Panc1 (cell line): ENCODE measurements at regions not wholly inside any gene's neighbourhood (a gene's known extent, or its start where the extent isn't known, plus 50 kb on each side); places are given as distances from the start of the nearest gene placed in this dataset.

Experiments
- ATAC-seq: fragments of 200-7000 bp; cut with Tn5 transposase; 2 replicates; pipeline ENCODE4 v1.9.1; 2020; ENCODE audit warnings: mild to moderate bottlenecking, moderate library complexity
- BruUV-seq: library from RNA; stranded (reverse); fragments of 400-500 nt; replicated peaks from 2 replicates; lab custom pipeline; 2021; lab: Mats Ljungman, UMichigan
- CTCF ChIA-PET: fragments of 300-600 bp; sonication (Branson Sonifier 250); formaldehyde crosslinking; loops from one replicate; lab custom pipeline; 2022; ENCODE audit warnings: antibody characterized with exemption; lab: Charles Lee
- POLR2A ChIA-PET: fragments of 300-600 bp; sonication (Branson Sonifier 250); formaldehyde crosslinking; loops from one replicate; lab custom pipeline; 2022; ENCODE audit warnings: antibody characterized with exemption; lab: Charles Lee
- DNase-seq: peaks from one replicate; pipeline ENCODE4 v3.0.0-alpha.2; 2010; ENCODE audit warnings: low read depth, low spot score
- H3K27ac ChIP-seq: 2 replicates; pipeline ENCODE4 v1.5.1; 2011; ENCODE audit warnings: mild to moderate bottlenecking, low read length, inconsistent platforms
- H3K27me3 ChIP-seq: fragments of 200-500 bp; sonication (Bioruptor generic); 2 replicates; pipeline ENCODE4 v1.6.0; 2014; ENCODE audit warnings: low read length, inconsistent platforms; ENCODE audit not compliant: control insufficient read depth, insufficient read depth
- H3K36me3 ChIP-seq: fragments of 200-500 bp; sonication (Bioruptor generic); 2 replicates; pipeline ENCODE4 v1.5.1; 2014; ENCODE audit warnings: inconsistent platforms, mild to moderate bottlenecking, low read length, moderate library complexity; ENCODE audit not compliant: control insufficient read depth, insufficient read depth
- H3K4me1 ChIP-seq: 2 replicates; pipeline ENCODE4 v1.5.1; 2011; ENCODE audit warnings: inconsistent platforms, mild to moderate bottlenecking, low read length, moderate library complexity; ENCODE audit not compliant: control insufficient read depth, insufficient read depth
- H3K4me3 ChIP-seq, 2 experiments: 2 replicates each; pipeline ENCODE4 v1.5.1; 2011 to 2012; ENCODE audit warnings: low read depth in 2 of 2, low read length in 2 of 2, mild to moderate bottlenecking in 2 of 2, inconsistent platforms in 1 of 2, moderate library complexity in 1 of 2
- H3K9me3 ChIP-seq: fragments of 200-500 bp; sonication (Bioruptor generic); 2 replicates; pipeline ENCODE4 v1.5.1; 2014; ENCODE audit warnings: low read depth, mild to moderate bottlenecking, inconsistent platforms, low read length, moderate library complexity; ENCODE audit not compliant: control insufficient read depth, insufficient read depth
- POLR2AphosphoS5 ChIP-seq: IDR thresholded peaks from 2 replicates; pipeline ENCODE4 v1.6.1; 2012; ENCODE audit warnings: mild to moderate bottlenecking, low read depth, low read length, moderate library complexity
- SIN3A ChIP-seq: IDR thresholded peaks from 2 replicates; pipeline ENCODE4 v1.6.1; 2012; ENCODE audit warnings: low read depth, mild to moderate bottlenecking, low read length, moderate library complexity, borderline replicate concordance; ENCODE audit not compliant: insufficient read depth
- TCF7L2 ChIP-seq: IDR thresholded peaks from 2 replicates; pipeline ENCODE4 v1.6.1; 2011; ENCODE audit warnings: mild to moderate bottlenecking, low read depth, low read length, inconsistent platforms
- in situ Hi-C: cut with HindIII; loops from 2 replicates; pipeline ENCODE4 v1.10.0; 2016; ENCODE audit warnings: low sequenced_read_pairs, low pct_unique_long_range_greater_than_20kb
- intact Hi-C: fragments of 100-400 bp; cut with micrococcal nuclease; formaldehyde crosslinking; loops from one replicate; pipeline ENCODE4 v1.10.0; 2022; ENCODE audit not compliant: unreplicated experiment
- TF ChIP-seq, protein P1 (sequence below), 2 experiments: IDR thresholded peaks; 2 replicates each; pipeline ENCODE4 v1.6.1; 2011 to 2012; ENCODE audit warnings: low read depth in 2 of 2, control low read depth in 1 of 2, low read length in 1 of 2, mild to moderate bottlenecking in 1 of 2, moderate library complexity in 1 of 2; ENCODE audit not compliant: insufficient read depth in 1 of 2
- TF ChIP-seq, protein P2 (sequence below): fragments of 450-650 bp; IDR thresholded peaks from 2 replicates; pipeline ENCODE4 v1.5.1; 2017; ENCODE audit warnings: mild to moderate bottlenecking

DNA sequence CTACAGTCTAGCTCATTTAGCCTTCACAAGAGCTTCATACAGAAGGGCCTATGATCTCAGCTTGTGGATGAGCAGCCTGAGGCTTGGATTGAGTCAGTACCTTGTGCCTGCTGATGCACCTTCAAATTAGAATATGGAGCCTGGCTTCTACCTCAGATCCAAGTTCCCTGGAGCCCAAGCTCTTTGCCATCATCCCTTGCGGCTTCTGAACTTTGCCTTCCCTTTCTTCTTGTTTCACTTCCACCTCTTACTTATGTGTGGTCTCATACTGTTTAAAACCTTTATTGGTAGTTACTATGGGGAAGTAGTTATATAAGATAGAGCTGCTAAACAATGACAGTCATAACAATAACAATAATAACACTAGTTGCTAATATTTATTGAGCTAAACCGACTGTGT lies 84.3 kb upstream of the AFF2 start:
- Histone ChIP-seq H3K9me3 (no peaks in the 10 kb centered on the region), H3K4me3 (no peak overlapping the region), H3K27ac (no peak overlapping the region), H3K36me3 (no peaks in the 10 kb centered on the region), H3K27me3 (no peaks in the 10 kb centered on the region), H3K4me1 (no peaks in the 10 kb centered on the region)
- intact Hi-C loops: no loop called here
- ChIA-PET CTCF (no interaction called here), POLR2A (no interaction called here)
- DNase-seq: no peak
- no TSS peak for BruUV-seq
- TF ChIP-seq, protein P1, sequence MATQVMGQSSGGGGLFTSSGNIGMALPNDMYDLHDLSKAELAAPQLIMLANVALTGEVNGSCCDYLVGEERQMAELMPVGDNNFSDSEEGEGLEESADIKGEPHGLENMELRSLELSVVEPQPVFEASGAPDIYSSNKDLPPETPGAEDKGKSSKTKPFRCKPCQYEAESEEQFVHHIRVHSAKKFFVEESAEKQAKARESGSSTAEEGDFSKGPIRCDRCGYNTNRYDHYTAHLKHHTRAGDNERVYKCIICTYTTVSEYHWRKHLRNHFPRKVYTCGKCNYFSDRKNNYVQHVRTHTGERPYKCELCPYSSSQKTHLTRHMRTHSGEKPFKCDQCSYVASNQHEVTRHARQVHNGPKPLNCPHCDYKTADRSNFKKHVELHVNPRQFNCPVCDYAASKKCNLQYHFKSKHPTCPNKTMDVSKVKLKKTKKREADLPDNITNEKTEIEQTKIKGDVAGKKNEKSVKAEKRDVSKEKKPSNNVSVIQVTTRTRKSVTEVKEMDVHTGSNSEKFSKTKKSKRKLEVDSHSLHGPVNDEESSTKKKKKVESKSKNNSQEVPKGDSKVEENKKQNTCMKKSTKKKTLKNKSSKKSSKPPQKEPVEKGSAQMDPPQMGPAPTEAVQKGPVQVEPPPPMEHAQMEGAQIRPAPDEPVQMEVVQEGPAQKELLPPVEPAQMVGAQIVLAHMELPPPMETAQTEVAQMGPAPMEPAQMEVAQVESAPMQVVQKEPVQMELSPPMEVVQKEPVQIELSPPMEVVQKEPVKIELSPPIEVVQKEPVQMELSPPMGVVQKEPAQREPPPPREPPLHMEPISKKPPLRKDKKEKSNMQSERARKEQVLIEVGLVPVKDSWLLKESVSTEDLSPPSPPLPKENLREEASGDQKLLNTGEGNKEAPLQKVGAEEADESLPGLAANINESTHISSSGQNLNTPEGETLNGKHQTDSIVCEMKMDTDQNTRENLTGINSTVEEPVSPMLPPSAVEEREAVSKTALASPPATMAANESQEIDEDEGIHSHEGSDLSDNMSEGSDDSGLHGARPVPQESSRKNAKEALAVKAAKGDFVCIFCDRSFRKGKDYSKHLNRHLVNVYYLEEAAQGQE (IDR thresholded peaks at IDR 0.05; ENCODE audit: insufficient read depth in 1 of 2, low read depth in 2 of 2, low read length in 1 of 2): no peak
- TF ChIP-seq TCF7L2 (no peak), POLR2AphosphoS5 (no peak), SIN3A (no peak)
- TF ChIP-seq, protein P2, sequence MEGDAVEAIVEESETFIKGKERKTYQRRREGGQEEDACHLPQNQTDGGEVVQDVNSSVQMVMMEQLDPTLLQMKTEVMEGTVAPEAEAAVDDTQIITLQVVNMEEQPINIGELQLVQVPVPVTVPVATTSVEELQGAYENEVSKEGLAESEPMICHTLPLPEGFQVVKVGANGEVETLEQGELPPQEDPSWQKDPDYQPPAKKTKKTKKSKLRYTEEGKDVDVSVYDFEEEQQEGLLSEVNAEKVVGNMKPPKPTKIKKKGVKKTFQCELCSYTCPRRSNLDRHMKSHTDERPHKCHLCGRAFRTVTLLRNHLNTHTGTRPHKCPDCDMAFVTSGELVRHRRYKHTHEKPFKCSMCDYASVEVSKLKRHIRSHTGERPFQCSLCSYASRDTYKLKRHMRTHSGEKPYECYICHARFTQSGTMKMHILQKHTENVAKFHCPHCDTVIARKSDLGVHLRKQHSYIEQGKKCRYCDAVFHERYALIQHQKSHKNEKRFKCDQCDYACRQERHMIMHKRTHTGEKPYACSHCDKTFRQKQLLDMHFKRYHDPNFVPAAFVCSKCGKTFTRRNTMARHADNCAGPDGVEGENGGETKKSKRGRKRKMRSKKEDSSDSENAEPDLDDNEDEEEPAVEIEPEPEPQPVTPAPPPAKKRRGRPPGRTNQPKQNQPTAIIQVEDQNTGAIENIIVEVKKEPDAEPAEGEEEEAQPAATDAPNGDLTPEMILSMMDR: no peak
- in situ Hi-C loops: no loop called here
- no peak for ATAC-seq

DNA sequence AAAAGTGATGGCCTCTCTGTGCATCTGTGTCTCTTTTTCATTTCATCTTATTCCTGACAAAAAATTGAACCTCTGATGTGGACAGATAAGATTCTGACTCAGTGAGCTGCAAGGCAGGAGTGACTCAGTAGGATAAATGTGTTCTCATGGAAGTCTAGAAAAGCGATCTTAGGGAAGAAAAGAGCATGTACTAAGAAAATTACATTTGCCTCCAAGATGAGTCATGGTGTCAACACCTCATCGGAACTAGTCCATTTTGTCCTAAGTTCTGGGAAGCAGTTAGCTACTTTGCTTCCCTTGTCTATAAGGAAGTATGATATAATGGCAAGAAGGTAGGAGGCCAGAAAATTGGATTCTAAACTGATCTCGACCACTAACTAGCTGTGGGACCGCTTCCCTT lies 83.5 kb upstream of the AFF2 start:
- ATAC-seq: no peak

More for the DNA sequence above, 83.5 kb upstream of the AFF2 start:
- POLR2A ChIA-PET: no interaction called here
- in situ Hi-C loops (no loop called here), intact Hi-C loops (no loop called here)
- Histone ChIP-seq H3K36me3 (no peaks in the 10 kb centered on the region), H3K4me3 (no peak overlapping the region), H3K4me1 (no peaks in the 10 kb centered on the region), H3K27me3 (no peaks in the 10 kb centered on the region), H3K27ac (no peak overlapping the region), H3K9me3 (no peaks in the 10 kb centered on the region)
- TF ChIP-seq, protein P1 (IDR thresholded peaks at IDR 0.05; ENCODE audit: insufficient read depth in 1 of 2, low read depth in 2 of 2, low read length in 1 of 2): no peak
- no peak for TF ChIP-seq SIN3A
- TF ChIP-seq TCF7L2: no peak
- TF ChIP-seq, protein P2: no peak
- TF ChIP-seq POLR2AphosphoS5: no peak
- DNase-seq: no peak
- BruUV-seq: no TSS peak
- CTCF ChIA-PET: no interaction called here
